ENCODE measurements at regions not wholly inside any gene's neighbourhood (a gene's known extent, or its start where the extent isn't known, plus 50 kb on each side); places are given as distances from the start of the nearest gene placed in this dataset.
"Not testable (repeated sequence)": the region's sequence is repeated elsewhere in the genome, so short reads cannot be mapped to it uniquely, and the experiment has no call there.

- DNase-seq (ENCODE audit: low read depth) = no peak
These were observed 367.6 kb downstream of the BRD1 start for GRCh38 chr22:49460091-49460490.

GRCh38 chr22:49458708-49459099 lies 369.0 kb downstream of the BRD1 start:
- DNase-seq (ENCODE audit: low read depth) = no peak

DNA sequence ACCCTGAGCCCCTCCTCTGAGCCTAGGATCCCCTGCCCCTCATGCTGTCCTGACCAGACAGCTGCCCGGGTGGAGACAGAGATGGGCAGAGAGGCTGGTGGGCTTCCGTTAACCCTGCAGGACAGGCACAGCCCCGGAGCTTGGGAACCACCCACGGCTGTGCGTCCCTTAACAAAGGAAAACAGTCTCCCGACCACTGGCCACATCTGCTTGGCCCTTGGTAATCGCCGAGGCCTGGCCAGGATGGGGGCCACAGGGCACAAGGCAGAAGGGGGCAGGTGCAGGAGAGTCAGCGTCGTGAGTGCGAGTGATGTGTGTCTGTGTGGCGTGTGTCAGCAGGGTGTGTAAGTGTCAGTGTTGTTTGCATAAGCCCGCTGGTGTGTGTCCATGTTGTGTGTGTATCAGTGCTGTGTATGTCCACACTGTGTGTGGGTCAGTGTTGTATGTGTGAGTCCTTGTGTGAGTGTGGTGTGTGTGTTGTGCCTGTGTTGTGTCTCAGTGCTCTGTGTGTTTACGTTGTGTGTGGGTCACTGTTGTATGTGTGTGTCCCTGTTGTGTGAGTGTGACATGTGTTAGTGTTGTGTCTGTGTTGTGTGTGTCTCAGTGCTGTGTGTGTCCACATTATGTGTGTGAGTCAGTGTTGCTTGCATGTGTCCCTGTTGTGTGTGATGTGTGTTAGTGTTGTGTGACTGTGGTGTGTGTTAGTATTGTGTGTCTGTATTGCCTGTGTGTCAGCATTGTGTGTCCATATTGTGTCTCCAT lies 369.5 kb downstream of the BRD1 start:
- DNase-seq (ENCODE audit: low read depth) = no peak

GRCh38 chr22:49457146-49457545 lies 370.5 kb downstream of the BRD1 start:
- no peak for DNase-seq (ENCODE audit: low read depth)

- DNase-seq (ENCODE audit: low read depth) = no peak
These were observed 372.1 kb downstream of the BRD1 start for GRCh38 chr22:49455595-49455994.

DNA sequence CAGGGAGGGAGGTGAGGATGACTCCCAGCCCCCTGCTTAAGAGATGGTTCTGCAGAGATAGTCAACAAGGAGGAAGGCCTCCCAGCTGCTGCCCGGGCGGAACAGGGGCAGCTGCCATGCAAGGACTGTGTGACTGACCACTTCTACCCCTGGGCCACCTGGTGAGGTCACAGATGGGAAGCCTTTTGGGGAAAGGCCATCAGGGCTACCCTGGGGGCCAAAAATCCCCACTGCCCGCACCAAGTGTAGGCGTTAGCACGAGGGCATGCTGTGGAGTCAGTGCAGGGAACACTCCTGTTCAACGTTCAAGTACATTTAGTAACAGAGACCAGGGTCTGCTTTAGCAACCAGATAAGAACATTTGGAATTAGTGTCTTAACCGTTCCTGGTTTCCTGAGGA lies 372.9 kb downstream of the BRD1 start:
- DNase-seq (ENCODE audit: low read depth) = no peak

- no peak for DNase-seq (ENCODE audit: low read depth)
These were observed 373.9 kb downstream of the BRD1 start for GRCh38 chr22:49453771-49454170.

DNA sequence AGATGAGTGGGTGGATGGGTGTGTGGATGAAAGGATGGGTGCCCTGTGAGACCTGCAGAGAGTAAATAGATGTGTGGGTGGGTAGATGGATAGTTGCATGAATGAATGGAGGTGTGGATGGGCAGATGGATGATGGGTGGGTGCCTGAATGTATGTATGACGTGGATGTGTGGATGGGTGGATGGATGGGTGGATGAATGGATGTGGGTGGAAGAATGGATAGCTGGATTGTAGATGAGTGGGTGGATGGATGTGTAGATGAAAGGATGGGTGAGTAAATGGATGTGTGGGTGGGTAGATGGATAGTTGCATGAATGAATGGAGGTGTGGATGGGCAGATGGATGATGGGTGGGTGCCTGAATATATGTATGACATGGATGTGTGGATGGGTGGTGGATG lies 374.7 kb downstream of the BRD1 start:
- DNase-seq (ENCODE audit: low read depth) = not testable (repeated sequence)

DNA sequence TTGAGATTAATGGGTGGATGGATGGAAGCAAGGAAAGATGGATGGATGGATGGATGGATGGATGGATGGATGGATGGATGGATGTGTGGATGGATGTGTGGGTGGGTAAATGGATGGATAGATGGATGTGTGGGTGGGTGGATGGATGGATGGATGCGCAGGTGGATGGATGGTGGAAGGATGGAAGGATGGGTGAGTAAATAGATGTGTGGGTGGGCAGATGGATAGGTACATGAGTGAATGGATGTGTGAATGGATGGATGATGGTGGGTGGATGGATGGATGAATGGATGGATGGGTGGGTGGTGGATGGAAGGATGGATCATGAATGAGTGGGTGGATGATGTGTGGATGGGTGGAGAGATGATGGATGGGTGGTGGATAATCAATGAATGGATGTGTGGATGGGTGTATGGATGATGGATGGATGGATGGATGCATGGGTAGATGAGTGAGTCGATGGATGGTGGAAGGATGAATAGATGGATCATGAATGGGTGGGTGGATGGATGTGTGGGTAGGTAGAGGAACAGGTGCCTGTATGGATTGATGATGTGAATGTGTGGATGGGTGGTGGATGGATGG lies 375.2 kb downstream of the BRD1 start:
- no peak for DNase-seq (ENCODE audit: low read depth)

- no peak for DNase-seq (ENCODE audit: low read depth)
These were observed 376.4 kb downstream of the BRD1 start for GRCh38 chr22:49451070-49451840.

GRCh38 chr22:49450498-49450897 lies 377.2 kb downstream of the BRD1 start:
- no peak for DNase-seq (ENCODE audit: low read depth)

GRCh38 chr22:49449811-49450446 lies 377.7 kb downstream of the BRD1 start:
- no peak for DNase-seq (ENCODE audit: low read depth)

- DNase-seq (ENCODE audit: low read depth) = no peak
These were observed 378.3 kb downstream of the BRD1 start for GRCh38 chr22:49449377-49449776.

DNA sequence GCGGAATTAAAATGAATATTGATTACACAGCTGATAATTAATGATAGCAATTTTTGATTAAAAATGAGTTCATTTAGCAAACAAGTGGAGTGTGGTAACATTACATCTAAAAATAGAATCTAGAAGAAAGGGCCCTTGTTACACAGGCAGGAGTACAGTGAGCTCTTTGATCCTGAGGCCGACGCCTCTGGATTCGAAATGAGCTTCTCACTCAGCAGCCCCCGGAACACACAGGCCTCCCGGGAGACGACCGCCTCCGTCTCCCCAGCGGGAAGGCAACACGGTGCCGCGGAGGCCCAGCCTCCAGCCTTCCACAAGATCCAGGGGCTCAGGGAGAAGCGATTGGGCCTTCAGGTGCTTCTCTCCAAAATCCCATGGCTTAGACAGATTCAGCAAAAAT lies 379.1 kb downstream of the BRD1 start:
- DNase-seq (ENCODE audit: low read depth) = no peak

- no peak for DNase-seq (ENCODE audit: low read depth)
These were observed 379.8 kb downstream of the BRD1 start for GRCh38 chr22:49447837-49448236.

GRCh38 chr22:49446759-49447710 lies 380.6 kb downstream of the BRD1 start:
- DNase-seq (ENCODE audit: low read depth) = no peak

DNA sequence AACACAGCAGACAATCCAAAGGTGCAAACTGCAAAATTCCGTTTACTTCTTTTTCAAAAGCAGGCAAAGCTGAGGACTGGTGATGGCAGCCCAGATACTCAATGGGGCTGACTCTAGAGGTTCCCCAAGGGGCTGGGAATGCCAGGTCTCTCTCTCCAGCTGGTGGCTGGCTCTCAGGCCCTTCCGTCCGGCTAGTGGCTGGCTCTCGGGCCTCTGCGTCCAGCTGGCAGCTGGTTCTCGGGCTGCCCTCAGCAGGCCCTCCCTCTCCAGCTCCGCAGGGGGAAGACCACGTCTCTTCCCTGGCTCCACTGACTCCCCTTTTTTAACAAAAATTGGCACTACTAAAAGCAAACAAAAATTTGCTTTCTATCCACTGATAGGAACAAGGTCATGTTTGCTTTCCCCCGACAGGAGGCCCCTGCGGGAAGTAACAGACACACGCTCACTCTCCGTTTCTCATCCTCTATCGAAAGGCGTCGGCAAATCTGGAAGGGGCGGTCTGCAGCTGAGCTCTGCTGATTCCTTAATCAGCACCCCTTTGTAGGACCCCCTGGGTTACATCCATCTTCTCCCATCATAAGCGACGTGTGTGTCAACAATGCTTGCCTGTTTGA lies 381.4 kb downstream of the BRD1 start:
- DNase-seq (ENCODE audit: low read depth) = no peak

DNA sequence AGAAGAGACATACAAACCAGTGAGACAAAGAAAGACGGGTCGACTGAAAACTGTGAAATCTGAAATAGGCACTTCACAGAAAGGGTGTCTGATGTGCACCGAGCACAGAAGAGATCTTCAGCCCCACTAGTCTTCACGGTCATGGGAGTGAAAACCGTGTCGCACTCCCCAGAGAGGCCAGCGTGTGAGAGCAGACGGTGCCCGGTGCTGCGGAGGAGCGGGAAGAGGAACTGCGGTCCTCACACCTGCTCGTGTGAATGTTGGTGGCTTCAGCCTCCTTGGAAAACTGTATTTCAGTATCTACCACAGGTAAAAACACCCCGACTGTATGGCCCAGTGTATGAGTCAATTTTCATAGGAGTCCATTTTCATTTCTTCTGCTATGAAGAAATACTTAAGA lies 382.9 kb downstream of the BRD1 start:
- no peak for DNase-seq (ENCODE audit: low read depth)

DNA sequence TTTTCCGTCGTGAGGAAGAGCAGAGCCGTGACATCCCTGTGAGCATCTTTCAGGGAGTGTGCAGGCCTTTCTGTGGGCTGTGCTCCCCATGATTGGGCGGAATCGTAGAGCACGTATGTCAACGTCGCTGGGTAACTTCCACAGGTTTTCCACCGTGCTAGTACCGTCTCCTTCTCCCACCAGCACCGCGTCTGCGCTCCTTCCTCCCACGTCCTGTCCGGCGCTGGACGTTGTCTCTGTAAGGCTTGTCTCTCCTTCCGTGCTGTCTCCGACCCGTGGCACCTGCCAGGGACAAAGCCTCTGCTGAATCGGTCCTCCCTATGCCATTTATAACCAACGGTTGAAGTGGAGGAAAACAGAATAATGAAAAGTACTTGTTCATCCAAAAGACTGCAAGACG lies 386.7 kb downstream of the BRD1 start:
- DNase-seq (ENCODE audit: low read depth) = no peak

GRCh38 chr22:49439373-49439772 lies 388.3 kb downstream of the BRD1 start:
- DNase-seq (ENCODE audit: low read depth) = no peak

GRCh38 chr22:49437956-49438355 lies 389.7 kb downstream of the BRD1 start:
- no peak for DNase-seq (ENCODE audit: low read depth)
